ENCODE measurements at regions not wholly inside any gene's neighbourhood (a gene's known extent, or its start where the extent isn't known, plus 50 kb on each side); places are given as distances from the start of the nearest gene placed in this dataset.

GRCh38 chr14:97644365-97644764 is 847.2 kb downstream of the VRK1 start:
- FAIRE-seq (no peak), DNase-seq (no peak)
- 29 to 58% (median 41%) methylated on average over 1 of the region's 1 CpG for WGBS, 3 donors
- H3K27me3 ChIP-seq (ENCODE audit: control insufficient read depth in 3 of 3, insufficient read depth in 3 of 3, low read length in 3 of 3): no peaks in the 10 kb centered on the region
- H3K4me3 ChIP-seq (ENCODE audit: low read depth in 1 of 3, low read length in 3 of 3): no peak overlapping the region
- H3K9me3 ChIP-seq (ENCODE audit: control insufficient read depth in 2 of 2, insufficient read depth in 1 of 2, low read depth in 1 of 2, low read length in 1 of 2): no peaks in the 10 kb centered on the region
- no peaks in the 10 kb centered on the region for H3K4me1 ChIP-seq (ENCODE audit: control insufficient read depth in 3 of 3, insufficient read depth in 2 of 3, low read depth in 1 of 3, low read length in 2 of 3)
- no peaks in the 10 kb centered on the region for H3K36me3 ChIP-seq (ENCODE audit: control insufficient read depth in 3 of 3, insufficient read depth in 2 of 3, low read depth in 1 of 3, low read length in 3 of 3)
- no peak overlapping the region for H3K27ac ChIP-seq (ENCODE audit: low read depth in 1 of 3, low read length in 2 of 3)

- no peak for DNase-seq
- Histone ChIP-seq H3K36me3 (ENCODE audit: control insufficient read depth in 3 of 3, insufficient read depth in 2 of 3, low read depth in 1 of 3, low read length in 3 of 3) (no peaks in the 10 kb centered on the region), H3K4me3 (ENCODE audit: low read depth in 1 of 3, low read length in 3 of 3) (no peak overlapping the region), H3K27ac (ENCODE audit: low read depth in 1 of 3, low read length in 2 of 3) (no peak overlapping the region), H3K27me3 (ENCODE audit: control insufficient read depth in 3 of 3, insufficient read depth in 3 of 3, low read length in 3 of 3) (no peaks in the 10 kb centered on the region), H3K9me3 (ENCODE audit: control insufficient read depth in 2 of 2, insufficient read depth in 1 of 2, low read depth in 1 of 2, low read length in 1 of 2) (no peaks in the 10 kb centered on the region), H3K4me1 (ENCODE audit: control insufficient read depth in 3 of 3, insufficient read depth in 2 of 3, low read depth in 1 of 3, low read length in 2 of 3) (no peaks in the 10 kb centered on the region)
- WGBS, 3 donors: 52 to 69% (median 60%) methylated on average over 5 of the region's 5 CpGs
- FAIRE-seq: no peak
Measured at GRCh38 chr14:97649752-97650151, 852.6 kb downstream of the VRK1 start.

- no peaks in the 10 kb centered on the region for H3K27me3 ChIP-seq (ENCODE audit: control insufficient read depth in 3 of 3, insufficient read depth in 3 of 3, low read length in 3 of 3)
- FAIRE-seq (no peak), DNase-seq (no peak)
- H3K27ac ChIP-seq (ENCODE audit: low read depth in 1 of 3, low read length in 2 of 3): no peak overlapping the region
- H3K4me1 ChIP-seq (ENCODE audit: control insufficient read depth in 3 of 3, insufficient read depth in 2 of 3, low read depth in 1 of 3, low read length in 2 of 3): no peaks in the 10 kb centered on the region
- WGBS, 3 donors: 29 to 52% (median 45%) methylated on average over 5 of the region's 5 CpGs
- no peak overlapping the region for H3K4me3 ChIP-seq (ENCODE audit: low read depth in 1 of 3, low read length in 3 of 3)
- H3K9me3 ChIP-seq (ENCODE audit: control insufficient read depth in 2 of 2, insufficient read depth in 1 of 2, low read depth in 1 of 2, low read length in 1 of 2): no peaks in the 10 kb centered on the region
- H3K36me3 ChIP-seq (ENCODE audit: control insufficient read depth in 3 of 3, insufficient read depth in 2 of 3, low read depth in 1 of 3, low read length in 3 of 3): no peaks in the 10 kb centered on the region
Measured at GRCh38 chr14:97655169-97655948, 858.2 kb downstream of the VRK1 start.

DNA sequence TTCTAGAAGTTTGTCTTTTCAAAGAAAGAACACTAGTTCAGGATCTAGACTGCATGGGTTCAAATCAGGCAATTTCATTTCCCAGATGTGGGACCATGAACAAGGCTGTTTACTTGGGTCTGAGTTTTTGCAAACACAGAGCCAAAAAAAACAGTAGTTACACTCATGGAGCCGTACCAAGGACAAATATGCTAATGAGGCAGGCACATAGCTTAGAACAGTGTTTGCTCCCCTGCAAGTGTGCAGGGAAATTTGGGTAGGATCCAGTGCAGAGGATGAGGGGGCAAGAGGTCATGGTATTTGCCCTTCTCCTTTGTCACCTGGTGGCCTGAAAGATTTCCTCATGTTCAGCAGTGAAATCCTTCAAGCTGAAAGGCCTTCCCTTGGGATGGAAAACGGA is 860.4 kb downstream of the VRK1 start:
- no peak for DNase-seq
- 62 to 74% (median 69%) methylated on average over 2 of the region's 2 CpGs for WGBS, 3 donors
- no peaks in the 10 kb centered on the region for H3K4me1 ChIP-seq (ENCODE audit: control insufficient read depth in 3 of 3, insufficient read depth in 2 of 3, low read depth in 1 of 3, low read length in 2 of 3)
- no peak overlapping the region for H3K4me3 ChIP-seq (ENCODE audit: low read depth in 1 of 3, low read length in 3 of 3)
- no peak overlapping the region for H3K27ac ChIP-seq (ENCODE audit: low read depth in 1 of 3, low read length in 2 of 3)
- no peak for FAIRE-seq
- no peaks in the 10 kb centered on the region for H3K27me3 ChIP-seq (ENCODE audit: control insufficient read depth in 3 of 3, insufficient read depth in 3 of 3, low read length in 3 of 3)
- no peaks in the 10 kb centered on the region for H3K9me3 ChIP-seq (ENCODE audit: control insufficient read depth in 2 of 2, insufficient read depth in 1 of 2, low read depth in 1 of 2, low read length in 1 of 2)
- no peaks in the 10 kb centered on the region for H3K36me3 ChIP-seq (ENCODE audit: control insufficient read depth in 3 of 3, insufficient read depth in 2 of 3, low read depth in 1 of 3, low read length in 3 of 3)

GRCh38 chr14:97687944-97688630 is 890.9 kb downstream of the VRK1 start:
- FAIRE-seq (no peak), DNase-seq (no peak)
- no peaks in the 10 kb centered on the region for H3K4me1 ChIP-seq (ENCODE audit: control insufficient read depth in 3 of 3, insufficient read depth in 2 of 3, low read depth in 1 of 3, low read length in 2 of 3)
- 74 to 87% (median 82%) methylated on average over 6 of the region's 6 CpGs for WGBS, 3 donors
- H3K27me3 ChIP-seq (ENCODE audit: control insufficient read depth in 3 of 3, insufficient read depth in 3 of 3, low read length in 3 of 3): no peaks in the 10 kb centered on the region
- H3K27ac ChIP-seq (ENCODE audit: low read depth in 1 of 3, low read length in 2 of 3): peak overlapping the region in 1 of 3 donors; percentile 40
- H3K9me3 ChIP-seq (ENCODE audit: control insufficient read depth in 2 of 2, insufficient read depth in 1 of 2, low read depth in 1 of 2, low read length in 1 of 2): no peaks in the 10 kb centered on the region
- no peak overlapping the region for H3K4me3 ChIP-seq (ENCODE audit: low read depth in 1 of 3, low read length in 3 of 3)
- H3K36me3 ChIP-seq (ENCODE audit: control insufficient read depth in 3 of 3, insufficient read depth in 2 of 3, low read depth in 1 of 3, low read length in 3 of 3): no peaks in the 10 kb centered on the region

DNA sequence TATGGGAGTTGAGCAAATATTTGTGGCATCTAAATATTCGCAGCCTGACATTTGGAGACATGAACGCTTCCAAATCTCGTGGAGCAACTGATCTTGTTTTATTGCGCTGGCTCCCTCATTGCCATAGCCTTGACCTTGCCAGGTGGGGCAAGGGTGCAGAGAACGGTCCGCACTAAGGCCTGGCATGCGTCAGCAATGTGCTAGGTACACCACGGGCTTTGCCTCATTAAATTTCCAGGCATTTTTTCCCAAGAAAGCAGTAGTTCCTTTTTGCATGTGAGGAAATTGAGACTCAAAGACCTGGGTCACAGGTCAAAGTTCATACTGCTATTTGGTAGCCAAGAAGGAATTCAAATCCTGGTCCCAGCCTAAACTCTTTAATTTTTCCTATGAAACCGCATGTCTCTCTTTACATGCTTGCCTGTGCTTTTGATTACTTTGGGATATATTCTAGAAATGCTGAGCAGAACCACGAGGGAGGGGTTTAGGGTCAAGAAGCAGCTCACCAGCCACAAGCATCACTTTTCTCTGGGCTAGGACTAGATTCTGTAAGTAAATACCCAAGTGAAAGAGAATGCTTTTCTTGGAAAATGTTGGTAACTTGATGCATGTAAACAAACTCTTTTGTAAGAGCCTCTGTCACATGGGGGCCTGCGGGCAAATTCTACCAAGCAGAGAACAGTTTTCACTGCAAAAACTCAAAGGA is 891.6 kb downstream of the VRK1 start:
- Histone ChIP-seq H3K9me3 (ENCODE audit: control insufficient read depth in 2 of 2, insufficient read depth in 1 of 2, low read depth in 1 of 2, low read length in 1 of 2) (no peaks in the 10 kb centered on the region), H3K27ac (ENCODE audit: low read depth in 1 of 3, low read length in 2 of 3) (peak overlapping the region in 1 of 3 donors; percentile 40), H3K4me1 (ENCODE audit: control insufficient read depth in 3 of 3, insufficient read depth in 2 of 3, low read depth in 1 of 3, low read length in 2 of 3) (no peaks in the 10 kb centered on the region), H3K4me3 (ENCODE audit: low read depth in 1 of 3, low read length in 3 of 3) (no peak overlapping the region), H3K36me3 (ENCODE audit: control insufficient read depth in 3 of 3, insufficient read depth in 2 of 3, low read depth in 1 of 3, low read length in 3 of 3) (no peaks in the 10 kb centered on the region), H3K27me3 (ENCODE audit: control insufficient read depth in 3 of 3, insufficient read depth in 3 of 3, low read length in 3 of 3) (no peaks in the 10 kb centered on the region)
- FAIRE-seq (no peak), DNase-seq (no peak)
- WGBS, 3 donors: 72 to 79% (median 77%) methylated on average over 10 to 11 of the region's 11 CpGs

GRCh38 chr14:97692084-97692483 is 894.9 kb downstream of the VRK1 start:
- no peaks in the 10 kb centered on the region for H3K27me3 ChIP-seq (ENCODE audit: control insufficient read depth in 3 of 3, insufficient read depth in 3 of 3, low read length in 3 of 3)
- no peak for FAIRE-seq
- 64 to 65% (median 65%) methylated on average over 6 of the region's 6 CpGs for WGBS, 3 donors

DNA sequence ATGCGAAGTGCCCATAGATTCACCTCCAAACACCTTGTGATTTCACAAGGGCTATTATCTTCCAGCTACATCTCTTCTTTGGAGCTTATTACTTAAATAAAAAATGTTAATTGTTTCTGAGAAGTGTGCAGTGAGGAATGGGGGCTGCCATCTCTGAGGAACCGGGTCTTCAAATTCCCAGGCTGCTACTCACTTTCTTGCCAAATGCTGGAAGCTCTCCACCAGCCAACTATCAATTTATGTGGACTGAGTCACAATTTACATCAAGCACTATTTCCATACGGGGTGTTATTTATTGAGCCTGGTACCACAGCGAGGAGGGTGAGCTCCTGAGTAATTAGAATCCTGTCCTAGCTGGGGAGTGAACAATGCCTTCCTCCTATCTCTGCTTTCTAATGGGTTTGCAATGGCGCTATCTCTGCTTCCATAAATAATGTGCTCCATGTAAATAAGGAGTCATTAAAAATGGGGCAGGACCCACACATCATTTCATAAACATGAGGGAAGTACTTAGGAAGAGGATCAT is 898.3 kb downstream of the VRK1 start:
- no peaks in the 10 kb centered on the region for H3K27me3 ChIP-seq (ENCODE audit: control insufficient read depth in 3 of 3, insufficient read depth in 3 of 3, low read length in 3 of 3)
- no peaks in the 10 kb centered on the region for H3K4me1 ChIP-seq (ENCODE audit: control insufficient read depth in 3 of 3, insufficient read depth in 2 of 3, low read depth in 1 of 3, low read length in 2 of 3)
- no peak for FAIRE-seq
- H3K9me3 ChIP-seq (ENCODE audit: control insufficient read depth in 2 of 2, insufficient read depth in 1 of 2, low read depth in 1 of 2, low read length in 1 of 2): peaks cover 0 to 4% of the 10 kb centered on the region in 2 donors
- H3K36me3 ChIP-seq (ENCODE audit: control insufficient read depth in 3 of 3, insufficient read depth in 2 of 3, low read depth in 1 of 3, low read length in 3 of 3): no peaks in the 10 kb centered on the region
- WGBS, 3 donors: 63 to 71% (median 68%) methylated on average over 5 of the region's 5 CpGs
- no peak overlapping the region for H3K4me3 ChIP-seq (ENCODE audit: low read depth in 1 of 3, low read length in 3 of 3)
- H3K27ac ChIP-seq (ENCODE audit: low read depth in 1 of 3, low read length in 2 of 3): no peak overlapping the region
- DNase-seq: no peak

More at GRCh38 chr14:97692084-97692483, 894.9 kb downstream of the VRK1 start:
- no peak overlapping the region for H3K4me3 ChIP-seq (ENCODE audit: low read depth in 1 of 3, low read length in 3 of 3)
- no peaks in the 10 kb centered on the region for H3K9me3 ChIP-seq (ENCODE audit: control insufficient read depth in 2 of 2, insufficient read depth in 1 of 2, low read depth in 1 of 2, low read length in 1 of 2)
- H3K27ac ChIP-seq (ENCODE audit: low read depth in 1 of 3, low read length in 2 of 3): no peak overlapping the region
- DNase-seq: no peak
- no peaks in the 10 kb centered on the region for H3K36me3 ChIP-seq (ENCODE audit: control insufficient read depth in 3 of 3, insufficient read depth in 2 of 3, low read depth in 1 of 3, low read length in 3 of 3)
- H3K4me1 ChIP-seq (ENCODE audit: control insufficient read depth in 3 of 3, insufficient read depth in 2 of 3, low read depth in 1 of 3, low read length in 2 of 3): no peaks in the 10 kb centered on the region
